NCI-H69 (cell line): ENCODE measurements at regions not wholly inside any gene's neighbourhood (a gene's known extent, or its start where the extent isn't known, plus 50 kb on each side); places are given as distances from the start of the nearest gene placed in this dataset.
"Not testable (repeated sequence)": the region's sequence is repeated elsewhere in the genome, so short reads cannot be mapped to it uniquely, and the experiment has no call there.

ENCODE experiments used
- DNase-seq: peaks from one replicate; lab custom pipeline; 2025; lab: John Stamatoyannopoulos, UW

DNA sequence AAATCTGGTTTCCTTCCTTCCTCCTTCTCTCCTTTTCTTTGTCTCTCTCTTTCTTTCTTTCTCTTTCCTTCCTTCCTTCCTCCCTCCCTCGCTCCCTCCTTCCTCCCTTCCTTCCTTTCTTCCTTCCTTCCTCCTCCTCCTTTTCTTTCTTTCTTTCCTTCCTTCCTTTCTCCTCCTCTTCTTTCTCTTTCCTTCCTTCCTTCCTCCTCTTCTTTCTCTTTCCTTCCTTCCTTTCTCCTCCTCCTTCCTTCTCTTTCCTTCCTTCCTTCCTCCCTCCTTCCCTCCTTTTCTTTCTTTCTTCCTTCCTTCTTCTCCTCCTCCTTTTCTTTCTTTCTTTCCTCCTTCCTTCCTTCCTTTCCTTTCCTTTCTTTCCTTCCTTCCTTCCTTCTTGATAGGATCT is 61.2 kb downstream of the VIP start:
- DNase-seq, result no peak

DNA sequence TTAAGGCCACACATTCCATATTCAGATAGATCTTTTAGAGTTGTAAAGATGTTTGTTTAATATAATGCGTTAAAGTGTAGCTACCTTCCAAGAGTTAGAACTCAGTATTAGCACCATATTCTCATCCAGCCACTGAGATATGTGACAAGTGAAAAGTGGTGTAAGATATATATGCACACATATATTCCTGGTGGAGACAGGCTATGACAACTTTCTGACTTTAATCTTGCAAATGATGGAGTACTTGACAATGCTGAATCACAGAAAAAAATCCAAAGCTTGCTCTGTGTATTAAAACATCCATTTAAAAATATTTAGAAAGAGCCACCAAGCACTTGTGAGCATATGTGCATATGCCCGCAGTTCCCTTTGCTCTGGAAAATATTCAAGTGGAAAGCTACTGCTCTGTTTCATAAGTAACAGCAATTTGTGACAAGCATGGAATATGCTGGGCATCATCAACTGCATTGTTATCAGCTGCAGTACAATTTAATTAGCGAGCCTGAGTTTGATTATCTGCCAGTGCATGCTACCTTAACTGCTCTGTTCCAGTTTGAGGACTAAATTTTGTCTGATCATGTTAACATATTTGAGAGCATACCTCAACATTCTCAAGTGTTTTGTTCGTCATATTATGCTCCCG is 64.8 kb downstream of the VIP start:
- no peak for DNase-seq

DNA sequence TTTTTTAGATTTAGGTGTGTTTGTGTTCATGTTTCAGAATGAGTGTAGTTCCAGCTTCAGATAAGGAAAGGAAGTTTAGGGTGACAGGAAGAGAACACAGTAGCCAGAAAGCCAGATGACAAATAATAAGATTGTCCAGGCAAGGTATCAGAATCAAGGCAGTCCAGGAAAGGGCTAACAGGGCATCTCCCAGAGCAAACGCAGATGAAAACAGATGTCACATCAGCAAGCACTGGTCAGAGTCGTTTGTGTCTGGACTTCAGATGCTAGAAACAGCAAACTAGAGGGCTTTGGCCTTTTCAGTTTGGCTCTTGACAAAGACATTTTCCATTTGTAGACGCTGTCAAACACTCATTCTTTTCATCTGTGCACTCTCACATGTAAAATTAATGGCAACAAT is 65.5 kb downstream of the VIP start:
- DNase-seq, result no peak

DNA sequence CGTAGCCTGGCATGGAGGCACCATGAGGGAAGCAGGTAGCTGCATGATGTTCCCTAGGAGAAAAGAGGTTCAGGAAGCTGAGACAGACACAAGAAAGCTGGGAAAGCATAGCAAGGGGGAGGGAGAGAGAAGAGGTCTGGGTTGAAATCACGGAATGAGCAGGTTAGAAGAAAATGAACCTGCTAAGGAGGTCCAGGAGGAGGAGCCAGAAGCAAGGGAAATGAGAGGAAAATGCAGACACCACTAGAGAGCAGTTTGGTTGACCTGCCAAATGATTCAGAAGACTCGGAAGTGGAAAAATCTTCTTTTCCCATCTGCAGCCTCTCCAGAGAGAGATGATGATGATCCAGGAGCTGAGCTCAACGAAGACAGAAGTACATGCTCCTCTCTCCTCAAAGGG is 70.9 kb downstream of the VIP start:
- DNase-seq, result no peak

DNA sequence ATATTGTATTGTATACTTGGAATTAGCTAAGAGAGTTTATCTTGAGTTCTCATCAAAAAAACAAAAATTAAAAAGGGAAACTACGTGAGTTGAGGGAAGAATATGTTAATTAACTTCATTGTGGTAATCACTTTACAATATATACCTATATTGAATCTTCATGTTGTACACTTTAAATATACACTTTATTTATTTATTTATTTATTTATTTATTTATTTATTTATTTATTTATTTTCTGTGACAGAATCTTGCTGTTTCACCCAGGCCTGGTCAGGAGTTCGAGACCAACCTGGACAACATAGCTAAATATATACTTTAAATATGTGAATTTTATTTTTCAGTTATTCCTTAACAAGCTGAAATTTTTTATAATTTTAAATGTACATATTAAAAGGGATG is 74.1 kb downstream of the VIP start:
- DNase-seq, result no peak

DNA sequence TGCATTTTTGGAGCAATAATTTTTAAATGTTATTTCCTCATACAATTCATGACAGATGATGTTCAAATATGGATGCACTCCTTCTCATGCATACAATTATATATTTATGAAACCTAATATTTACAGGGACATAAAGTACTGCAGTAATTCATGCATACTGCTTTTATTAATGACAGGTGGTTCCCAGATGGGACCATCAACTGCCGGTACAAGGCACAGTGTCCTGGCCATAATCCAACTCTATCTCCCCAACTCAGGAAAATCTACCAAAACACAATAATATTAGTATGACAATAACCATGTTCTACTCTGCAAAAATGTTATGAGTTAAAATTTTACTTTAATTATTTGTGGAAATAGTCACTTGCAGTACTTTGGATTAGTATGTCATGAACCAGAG is 77.8 kb downstream of the VIP start:
- DNase-seq, result peak; percentile 17

DNA sequence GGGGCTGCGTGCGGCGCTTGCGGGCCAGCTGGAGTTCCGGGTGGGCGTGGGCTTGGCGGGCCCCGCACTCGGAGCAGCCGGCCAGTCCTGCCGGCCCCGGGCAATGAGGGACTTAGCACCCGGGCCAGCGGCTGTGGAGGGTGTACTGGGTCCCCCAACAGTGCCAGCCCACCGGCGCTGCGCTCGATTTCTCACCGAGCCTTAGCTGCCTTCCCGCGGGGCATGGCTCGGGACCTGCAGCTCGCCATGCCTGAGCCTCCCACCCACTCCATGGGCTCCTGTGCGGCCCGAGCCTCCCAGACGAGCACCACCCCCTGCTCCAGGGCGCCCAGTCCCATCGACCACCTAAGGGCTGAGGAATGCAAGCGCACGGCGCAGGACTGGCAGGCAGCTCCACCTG is 83.8 kb downstream of the VIP start:
- DNase-seq, result not testable (repeated sequence)

DNA sequence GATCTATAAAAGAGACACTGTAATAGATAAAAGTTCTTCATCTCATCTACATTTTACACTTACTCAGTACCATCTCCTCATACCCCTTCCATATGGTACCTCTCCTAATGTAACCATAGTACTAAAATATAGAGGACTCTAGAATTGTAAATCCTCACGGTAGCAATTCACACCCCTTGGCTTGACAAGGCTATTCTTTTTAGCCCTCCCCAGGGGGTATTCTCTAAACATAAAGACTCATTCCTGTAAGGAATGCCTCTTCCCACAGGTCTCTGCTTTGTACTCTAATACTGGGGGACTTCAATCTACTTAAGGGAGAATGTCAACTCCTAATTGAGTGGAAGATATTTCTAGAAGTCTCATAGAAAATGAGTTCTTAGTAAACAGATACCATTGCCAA is 85.9 kb downstream of the VIP start:
- DNase-seq, result no peak

DNA sequence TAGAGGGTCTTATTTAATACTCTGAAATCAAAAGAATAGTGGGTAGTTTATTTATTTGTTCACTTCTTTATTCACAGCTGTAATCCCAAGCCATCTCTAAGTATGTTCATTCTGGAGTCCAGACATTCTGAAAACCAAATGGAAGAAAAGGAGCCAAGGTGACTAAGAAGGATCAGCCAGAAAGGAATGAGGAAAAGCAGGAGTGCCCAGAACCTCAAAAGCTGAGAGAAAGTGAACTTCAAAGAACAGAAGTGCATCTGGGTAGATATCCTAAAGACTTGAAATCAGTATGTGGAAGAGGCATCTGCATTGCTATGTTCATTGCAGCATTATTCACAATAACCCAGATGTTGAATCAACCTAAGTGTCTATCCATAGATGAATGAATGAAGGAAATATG is 94.8 kb downstream of the VIP start:
- no peak for DNase-seq

DNA sequence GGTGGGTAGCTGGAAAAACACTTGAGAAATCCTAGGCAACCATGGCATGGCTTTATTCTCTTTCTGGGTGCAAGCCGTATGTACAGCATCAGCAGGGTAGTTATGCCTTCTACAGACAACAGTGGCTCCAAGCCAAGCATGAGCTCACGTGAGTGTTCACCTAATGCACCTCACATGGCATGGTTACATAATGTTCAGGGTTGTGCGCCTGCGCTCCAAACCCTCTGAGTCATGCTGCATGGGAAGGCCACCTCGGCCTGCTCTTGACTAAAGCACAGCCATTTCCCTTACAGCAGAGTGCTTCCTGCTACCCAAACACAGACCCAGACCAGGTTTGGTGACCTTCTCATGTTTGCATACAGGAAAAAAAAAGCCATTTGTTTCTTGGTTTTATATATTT is 96.2 kb downstream of the VIP start:
- peak; percentile 9 for DNase-seq

DNA sequence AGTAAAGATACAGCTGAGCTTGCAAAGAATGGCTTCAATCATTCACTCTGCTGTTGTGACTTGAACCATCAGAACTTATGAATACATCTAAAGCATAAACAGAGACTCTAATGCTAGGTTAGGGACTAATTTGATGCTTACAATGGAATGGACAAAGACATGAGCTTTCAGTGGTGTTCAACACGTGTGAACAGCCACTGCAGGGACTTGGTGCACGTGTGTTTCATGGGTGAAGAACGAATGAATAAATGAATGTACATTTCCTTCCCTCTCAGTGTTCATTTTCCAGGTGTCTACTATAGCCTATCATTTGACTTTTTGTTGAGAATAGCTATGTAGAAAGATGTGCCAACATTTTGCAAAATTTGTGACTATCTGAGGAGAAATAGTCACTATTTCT is 98.3 kb downstream of the VIP start:
- no peak for DNase-seq

DNA sequence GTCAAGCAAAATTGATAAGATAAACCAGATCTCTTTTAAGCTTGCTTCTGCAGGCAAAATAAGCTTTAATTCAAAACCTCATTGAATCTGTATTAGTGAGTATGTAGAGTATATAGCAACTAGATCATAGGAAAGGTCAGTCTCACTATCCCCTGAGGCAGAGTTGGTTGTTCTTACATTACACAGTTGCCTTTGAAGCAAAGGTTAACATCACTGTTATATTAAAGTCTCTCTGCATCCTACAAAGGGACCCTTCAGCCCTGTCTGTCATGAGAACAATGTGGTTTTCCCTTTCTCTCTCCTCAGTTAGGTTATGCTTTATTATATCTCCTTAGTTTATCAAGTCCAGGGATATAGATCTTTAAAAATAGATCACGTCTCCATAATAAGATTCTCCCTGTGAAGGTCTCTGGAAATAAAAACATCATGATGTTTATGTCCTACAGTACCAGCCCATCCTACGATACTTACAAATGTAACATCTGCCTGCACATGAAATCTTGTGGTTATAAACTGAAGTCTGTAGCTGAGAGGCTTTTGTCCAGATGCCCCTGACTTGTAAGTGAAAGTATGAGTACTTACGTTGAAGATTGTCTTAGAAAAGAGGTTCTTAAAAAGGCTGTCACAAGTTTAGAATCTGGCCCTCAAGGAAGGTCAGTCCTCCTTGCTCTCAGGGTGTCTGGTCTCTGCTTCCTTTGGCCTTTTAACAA is 103.6 kb downstream of the VIP start:
- no peak for DNase-seq

DNA sequence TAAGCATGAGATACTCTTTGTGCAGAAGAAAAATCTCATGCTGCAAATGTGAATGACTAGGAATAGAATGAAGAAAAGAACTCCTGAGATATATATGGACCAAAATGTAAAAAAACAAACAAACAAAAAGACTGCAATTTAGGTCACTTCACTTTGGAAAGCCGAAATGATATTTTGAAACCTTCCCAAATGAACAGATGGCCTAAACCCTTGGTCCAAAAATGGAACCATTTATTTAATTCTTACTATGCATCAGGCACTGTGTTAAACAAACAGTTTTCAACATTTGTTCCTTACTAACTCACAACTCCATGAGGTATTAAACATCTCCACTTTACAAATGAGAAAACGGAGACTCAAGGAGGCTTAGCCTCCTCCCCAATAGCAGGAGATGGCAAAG is 107.5 kb downstream of the VIP start:
- DNase-seq, result no peak

DNA sequence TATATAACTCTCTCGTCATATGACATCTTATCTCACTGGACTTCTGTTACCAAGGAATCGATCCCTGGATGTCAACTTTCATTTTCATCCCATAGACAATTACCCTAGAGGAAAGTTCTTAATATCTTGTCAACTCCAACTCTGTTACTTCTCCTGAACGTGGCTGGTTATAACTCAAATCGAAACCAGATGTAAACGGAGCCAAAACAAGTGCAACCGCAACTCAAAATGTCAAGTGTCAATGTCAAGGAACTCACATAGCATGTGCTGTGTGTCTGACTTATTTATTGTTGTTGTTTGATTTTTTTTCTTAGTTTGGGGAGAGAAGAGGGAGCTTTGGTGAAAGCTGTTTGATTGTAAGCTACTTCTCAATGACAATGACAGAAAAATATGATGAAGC is 108.6 kb downstream of the VIP start:
- DNase-seq, result no peak

DNA sequence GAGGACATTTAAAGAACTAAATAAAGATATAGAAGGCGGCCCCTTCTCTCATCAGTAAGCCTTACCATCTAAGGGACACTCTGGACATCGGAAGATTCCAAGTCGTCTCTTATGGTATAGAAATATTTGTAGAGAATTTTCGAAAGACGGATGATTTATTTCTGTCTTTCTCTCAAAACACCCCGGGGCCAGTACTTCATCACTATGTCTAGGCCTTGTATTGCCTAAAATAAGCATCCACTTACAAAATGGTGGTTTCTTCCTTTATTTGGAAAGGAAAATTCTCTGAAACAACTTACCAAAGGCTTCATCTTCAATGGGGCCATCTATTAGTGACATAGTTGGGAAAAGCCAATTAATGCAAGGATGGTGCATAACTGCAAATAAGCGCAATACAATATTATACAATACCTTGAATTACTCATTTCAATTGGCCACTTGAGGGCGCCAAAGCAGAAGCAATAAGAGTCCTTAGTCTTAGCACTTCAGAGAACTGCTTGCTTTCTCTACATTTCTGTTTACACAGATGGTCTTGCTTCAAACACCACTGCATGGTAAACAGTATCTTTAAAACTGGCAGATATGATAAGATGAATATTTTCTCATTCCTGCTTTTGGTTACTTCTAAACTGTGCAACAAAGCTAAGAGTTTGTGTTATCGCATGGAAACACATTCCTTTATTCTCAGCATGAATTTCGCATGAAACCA is 113.2 kb downstream of the VIP start:
- DNase-seq, result peak; percentile 84

DNA sequence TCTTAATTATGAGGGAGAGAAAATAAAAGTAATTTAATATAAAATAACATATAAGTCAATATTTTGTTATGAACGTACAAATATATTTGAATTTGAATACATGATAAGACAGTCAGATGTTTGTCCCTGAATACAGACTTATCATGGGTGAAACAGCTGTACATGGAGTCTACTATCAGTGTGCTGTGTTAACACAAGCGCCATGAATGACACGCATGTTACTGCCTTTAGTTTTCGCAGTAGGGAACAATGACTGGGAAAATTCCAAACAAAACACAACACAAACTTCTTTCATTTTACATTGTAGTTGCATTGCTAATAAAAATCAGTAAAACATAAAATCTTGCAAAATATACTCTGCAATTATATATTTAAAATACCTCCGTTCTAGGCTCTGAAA is 108.6 kb downstream of the FBXO5 start:
- DNase-seq, result no peak

DNA sequence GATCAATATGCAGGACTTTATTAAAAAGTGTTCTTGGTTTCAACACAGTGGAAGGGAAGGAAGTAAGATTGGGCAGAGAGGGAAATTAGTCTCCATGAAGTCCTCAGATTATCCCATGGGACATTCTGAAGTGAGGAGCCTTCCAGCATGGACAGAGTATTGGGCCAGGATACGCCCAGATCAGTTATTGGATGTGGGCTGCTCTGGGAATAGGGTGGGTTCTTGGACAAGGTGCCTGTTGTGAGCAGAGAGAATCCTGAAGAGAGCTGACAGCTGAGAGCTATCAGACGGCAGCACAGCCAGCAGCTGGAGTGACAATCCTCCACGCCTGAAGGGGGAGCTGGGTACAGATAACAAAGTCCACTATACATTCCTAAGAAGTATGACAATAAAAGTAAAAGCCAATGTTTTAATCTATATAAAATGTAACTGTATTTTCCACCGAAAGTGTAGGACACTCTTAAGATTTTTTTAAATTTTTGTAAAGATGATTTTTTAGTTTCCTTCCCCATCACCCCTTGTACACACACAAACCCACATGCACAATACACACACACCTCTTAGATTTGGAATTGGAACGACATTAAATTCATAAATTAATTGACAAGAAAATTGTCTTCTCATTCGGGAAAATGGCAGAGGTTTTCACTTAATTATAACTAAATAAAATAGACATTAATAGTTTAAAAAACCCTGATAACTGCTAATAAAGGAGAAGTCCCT is 107.8 kb downstream of the FBXO5 start:
- no peak for DNase-seq

DNA sequence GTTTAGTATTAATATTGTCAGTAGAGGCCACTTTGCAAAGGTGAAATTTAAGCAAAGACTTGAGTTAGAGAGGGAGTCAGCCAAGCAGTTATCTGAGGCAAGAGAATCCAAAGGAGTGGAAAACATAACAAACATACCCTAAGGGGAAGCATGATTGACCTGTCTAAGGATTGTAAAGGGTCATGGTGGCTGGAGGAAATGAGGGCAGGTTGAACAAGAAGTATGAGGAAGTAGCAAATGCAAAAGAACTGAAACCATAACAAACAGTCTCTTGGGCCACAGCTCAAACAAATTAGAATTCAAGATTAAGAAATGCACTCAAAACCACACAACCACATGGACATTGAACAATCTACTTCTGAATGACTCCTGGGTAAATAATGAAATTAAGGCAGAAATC is 103.2 kb downstream of the FBXO5 start:
- DNase-seq, result no peak

DNA sequence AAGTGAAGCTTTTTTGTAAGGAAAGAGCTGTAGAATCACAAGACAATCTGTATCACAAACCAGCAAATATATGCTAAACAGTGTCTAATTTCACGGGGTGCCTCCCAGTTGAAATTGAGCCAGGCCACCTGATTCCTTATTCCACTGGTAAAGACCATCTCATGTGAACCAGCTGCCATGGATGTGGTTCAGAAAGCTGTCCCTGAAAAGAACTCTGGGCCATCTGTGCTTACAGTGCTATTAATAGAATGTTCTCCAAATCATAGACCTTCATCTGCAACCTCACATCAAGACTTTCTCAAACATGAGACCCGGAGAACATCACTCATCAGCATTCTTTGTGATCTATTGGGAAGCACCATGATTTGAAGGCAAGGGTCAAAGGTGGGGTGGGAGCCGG is 89.7 kb downstream of the FBXO5 start:
- DNase-seq, result no peak

DNA sequence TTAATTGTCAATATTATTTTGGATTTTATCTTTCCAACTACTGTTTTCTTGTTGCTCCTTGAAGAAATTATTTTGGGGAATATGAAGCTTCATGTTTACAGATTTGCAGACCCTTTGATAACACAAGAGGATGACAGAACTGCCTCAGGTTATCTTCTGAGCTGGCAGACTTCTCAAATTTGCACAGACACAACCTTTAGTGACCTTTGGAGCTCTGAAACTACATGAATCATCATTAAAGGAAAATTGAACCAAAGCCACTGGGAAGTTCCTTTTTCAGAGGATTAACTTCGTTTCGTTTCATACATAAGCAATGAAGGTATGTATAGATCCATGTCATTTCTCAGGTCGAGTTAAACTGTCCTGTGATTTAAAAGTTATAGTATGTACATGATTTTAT is 85.9 kb downstream of the FBXO5 start:
- no peak for DNase-seq

DNA sequence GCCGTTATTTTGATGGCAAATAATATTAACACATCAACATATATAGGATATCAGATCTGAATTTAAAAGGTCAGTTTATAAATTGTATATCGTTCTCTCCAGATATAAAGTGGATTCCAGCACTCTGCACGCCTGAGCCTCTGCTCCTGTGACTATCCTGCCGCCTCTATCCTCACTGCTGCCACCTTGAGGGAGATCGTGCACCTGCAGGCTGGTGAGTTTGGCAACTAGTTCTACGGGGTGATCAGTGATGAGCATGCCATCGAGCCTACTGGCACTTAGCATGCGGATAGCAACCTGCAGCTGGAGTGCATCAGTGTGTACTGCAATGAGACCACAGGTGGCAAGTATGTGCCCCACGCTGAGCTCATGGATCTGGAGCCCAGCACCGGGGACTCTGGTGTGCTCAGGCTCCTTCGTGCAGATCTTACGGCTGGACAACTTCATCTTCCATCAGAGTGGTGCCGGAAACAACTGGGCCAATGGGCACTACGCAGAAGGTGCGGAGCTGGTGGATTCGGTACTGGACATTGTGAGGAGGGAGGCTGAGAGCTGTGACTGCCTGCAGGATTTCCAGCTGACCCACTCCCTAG is 84.9 kb downstream of the FBXO5 start:
- DNase-seq, result peak; percentile 54

DNA sequence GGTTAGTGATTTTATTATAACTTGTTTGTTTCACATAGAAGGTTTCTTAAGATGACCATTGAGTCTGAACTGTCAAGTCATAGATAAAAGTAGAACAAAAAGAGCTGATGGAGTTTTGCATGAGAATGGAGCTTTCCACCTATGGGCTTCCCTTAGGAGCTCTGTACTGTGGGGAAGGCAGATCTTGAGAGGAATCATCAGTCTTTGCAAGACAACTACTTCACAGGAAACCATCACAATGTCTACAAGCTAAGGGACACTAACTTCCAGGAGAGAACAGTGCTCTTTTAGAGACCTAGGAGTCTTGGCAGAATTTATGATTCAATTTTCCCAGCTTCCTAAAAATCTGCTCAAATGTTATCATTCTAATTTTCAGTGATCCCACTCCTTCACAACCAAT is 78.2 kb downstream of the FBXO5 start:
- DNase-seq, result no peak
